ENCODE measurements at regions not wholly inside any gene's neighbourhood (a gene's known extent, or its start where the extent isn't known, plus 50 kb on each side); places are given as distances from the start of the nearest gene placed in this dataset.

DNA sequence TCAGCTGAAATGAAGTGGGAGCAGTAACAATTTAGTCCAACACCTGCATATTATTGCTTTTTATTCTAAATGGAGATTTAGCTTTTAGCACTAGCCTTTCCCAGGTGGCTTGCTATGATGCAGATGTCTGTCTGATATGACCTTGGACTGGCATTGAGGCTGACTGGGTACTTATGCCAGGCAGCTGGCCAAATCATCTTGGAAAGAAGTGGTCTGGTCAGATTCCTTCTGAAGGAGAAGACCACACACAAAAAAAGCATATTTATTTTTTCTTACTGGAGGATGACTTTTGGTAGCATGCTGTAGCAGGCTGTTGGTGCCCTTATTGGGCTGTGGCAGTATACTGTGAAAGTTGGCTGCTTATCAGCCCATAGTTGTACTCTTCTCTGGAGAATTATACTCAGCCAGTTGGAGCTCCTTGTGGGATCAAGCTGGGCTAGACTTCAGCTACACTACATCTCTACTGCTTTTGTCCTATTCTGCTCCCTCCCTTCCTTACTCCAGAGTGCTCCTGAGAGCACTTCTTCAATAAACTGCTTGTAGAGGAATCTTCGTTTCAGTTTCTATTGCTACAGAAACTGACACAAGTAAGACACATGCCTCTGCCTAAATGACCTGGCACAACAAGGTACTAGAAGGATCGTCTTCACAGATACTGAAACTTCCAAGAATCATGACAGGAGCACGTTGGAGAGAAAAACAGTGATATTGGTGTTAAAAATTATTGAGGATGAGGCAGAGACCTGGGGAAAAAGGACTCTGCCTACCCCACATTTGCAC, 196.8 kb upstream of the RPS6KA3 start:
- DNase-seq, result no peak

DNA sequence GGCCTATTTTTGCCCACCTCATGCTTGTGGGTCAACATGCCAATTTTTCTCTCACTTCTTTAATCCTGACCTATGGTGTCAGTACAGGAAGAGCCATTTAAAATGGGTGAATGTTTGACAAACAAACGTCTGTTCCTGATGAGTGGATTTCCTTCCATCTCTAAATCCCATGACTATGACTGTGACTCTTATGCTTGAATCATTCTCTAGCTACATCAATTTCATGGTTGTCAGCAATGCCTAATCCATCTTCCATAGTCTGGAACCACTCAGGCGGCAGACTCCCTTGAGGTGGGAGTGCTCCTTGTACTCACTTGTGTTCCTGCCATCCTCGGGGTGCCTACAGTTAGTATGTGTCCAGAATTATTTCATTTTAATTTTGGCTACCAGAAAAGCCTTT, 194.9 kb upstream of the RPS6KA3 start:
- no peak for DNase-seq

DNA sequence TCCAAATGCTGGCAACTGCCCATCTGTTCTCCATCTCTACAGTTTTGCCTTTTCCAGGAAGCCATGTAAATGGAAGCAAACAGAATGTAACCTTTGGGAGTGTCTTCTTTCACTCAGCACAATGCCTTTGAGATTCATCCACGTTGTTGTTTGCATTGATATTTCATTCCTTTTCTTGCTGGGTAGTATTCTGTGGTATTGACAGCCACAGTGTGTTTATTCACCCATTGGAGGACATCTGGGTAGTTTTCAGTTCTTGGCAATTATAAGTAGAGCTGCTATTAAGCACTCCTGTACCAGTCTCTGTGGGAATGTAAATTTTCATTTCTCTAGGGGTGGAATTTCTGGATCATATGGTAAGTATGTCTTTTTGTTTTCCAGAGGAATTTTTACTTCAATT, 194.3 kb upstream of the RPS6KA3 start:
- DNase-seq, result no peak

DNA sequence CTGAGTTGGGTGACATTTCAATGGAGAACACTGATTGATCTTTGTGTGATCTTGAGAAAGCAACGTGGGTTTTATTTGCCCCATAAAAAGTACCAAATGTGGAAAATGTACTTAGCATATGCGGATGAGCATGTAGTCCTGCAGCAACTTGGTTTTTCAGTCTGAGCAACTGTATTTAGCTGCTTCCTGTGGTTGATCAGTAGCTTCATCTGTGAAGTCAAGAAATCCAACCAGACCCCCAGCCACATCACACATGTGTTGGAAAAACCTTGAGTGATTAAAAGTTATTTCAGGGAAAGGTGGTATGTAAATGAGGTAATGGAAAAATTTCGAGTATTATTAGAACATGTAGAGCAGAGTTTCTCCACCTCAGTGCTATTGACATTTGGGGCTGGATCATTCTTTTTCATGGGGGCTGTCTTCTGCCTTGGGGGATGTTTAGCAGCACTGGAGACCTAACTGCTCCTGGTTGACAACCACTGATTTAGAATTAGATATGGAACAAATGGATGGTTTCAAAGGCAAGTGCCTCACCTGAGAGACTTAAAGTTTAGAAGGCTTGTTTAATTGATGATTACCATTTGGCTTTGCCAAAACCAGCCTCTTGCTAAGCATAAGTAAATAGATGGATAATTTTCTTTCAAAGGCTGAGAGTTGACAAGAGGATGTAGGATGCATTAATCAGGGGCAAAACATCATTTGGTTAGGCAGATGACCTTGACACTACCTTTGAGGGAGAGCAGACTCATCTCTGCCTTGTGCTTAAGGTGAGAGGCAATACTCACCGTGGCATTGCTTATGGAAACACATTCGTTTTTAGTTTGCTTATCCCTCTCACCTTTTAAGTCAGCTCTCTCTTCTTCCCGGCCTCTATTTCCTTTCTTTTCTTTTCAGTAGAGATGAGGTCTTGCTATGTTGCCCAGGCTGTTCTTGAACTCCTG, 193.0 kb upstream of the RPS6KA3 start:
- DNase-seq, result no peak

DNA sequence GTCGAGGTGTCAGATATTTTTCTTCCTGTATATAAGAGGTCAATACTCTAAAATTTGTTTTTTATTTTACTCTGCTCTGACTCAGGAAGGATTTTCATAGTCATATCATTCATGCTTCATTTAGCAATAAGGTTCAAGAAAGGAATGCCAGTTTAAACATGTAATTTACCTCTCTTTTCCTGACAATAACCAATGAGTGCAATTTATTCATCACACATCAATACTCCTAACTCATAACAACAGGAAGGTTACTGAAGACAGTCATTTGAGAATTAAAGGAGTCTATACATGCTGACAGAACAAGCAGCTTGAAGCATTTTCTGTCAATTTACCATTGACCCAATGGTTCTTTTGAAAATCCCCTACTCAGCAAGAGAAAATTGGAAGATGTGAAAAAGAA, 190.3 kb upstream of the RPS6KA3 start:
- no peak for DNase-seq

DNA sequence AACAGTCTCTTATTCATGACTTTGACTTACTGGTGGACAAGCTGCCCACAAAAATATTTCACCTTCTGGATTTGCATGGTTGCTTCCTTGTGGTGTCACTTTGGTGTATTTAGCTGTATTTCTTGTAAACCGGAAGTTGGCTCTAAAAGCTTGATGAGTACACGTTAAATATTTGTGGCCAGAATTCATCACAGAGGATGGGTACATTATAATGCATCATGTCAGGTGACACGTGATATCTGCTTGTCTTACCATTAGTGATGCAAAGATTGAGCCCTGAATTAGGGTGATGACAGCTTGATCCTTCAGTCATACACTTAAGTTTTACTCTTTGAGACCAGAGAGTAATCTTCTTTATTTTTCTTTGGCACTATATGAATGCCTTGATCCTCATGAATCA, 188.3 kb upstream of the RPS6KA3 start:
- no peak for DNase-seq

DNA sequence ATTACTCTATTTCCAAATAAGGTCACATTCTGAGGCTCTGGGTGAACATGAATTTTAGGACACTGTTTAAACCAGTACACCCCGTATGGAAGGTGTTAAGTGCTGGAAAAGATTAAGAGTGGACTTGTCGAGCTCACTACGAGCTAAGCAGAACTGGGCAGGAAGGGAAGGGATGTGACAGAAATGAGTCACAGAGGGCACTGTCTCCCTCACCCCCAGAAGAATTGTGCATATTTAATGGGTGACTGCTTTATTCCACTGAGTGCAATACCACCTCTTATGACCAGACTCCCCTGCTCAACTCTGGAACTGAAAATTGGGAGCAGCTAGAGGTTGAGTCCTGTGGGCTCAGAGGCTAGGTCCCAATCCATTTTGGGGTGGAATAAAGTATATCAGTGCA, 187.4 kb upstream of the RPS6KA3 start:
- DNase-seq, result no peak

DNA sequence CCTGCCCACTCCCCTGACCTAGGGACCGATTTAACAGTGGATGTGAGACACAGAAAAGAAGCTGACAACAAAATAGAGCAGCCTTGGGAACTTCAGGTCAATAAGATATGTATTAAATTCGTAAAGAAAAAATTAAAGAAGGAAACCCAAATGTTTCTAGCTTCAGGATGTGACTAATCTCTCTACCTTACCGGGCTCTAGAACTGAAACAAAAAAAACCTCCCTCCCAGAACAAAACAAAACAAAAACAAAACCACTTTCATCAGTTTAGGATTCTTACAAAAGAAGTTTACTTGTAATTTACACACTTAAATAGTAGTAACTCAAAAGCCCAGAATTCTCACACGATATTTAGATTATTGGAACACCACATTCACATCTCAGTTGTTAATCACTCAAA, 185.8 kb upstream of the RPS6KA3 start:
- DNase-seq, result no peak

DNA sequence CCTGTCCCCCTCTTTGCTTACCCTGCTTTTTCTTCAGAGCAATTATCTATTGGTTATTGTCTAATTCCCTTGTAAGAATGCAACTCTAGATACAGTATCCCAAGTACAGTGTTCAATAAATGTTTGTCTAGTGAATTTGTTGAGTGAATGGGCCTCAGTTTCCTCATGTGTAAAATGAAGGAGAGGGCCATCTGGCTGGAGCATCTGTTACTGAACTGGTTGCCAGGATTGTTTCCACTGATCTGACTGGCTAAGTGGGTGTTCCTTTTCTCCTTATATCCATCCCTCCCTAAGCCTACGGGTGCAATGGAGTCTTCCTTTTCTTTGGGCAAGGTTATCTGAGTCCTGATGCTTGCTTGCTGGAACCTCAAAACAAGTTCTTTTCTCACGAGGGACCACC, 185.2 kb upstream of the RPS6KA3 start:
- DNase-seq, result no peak

DNA sequence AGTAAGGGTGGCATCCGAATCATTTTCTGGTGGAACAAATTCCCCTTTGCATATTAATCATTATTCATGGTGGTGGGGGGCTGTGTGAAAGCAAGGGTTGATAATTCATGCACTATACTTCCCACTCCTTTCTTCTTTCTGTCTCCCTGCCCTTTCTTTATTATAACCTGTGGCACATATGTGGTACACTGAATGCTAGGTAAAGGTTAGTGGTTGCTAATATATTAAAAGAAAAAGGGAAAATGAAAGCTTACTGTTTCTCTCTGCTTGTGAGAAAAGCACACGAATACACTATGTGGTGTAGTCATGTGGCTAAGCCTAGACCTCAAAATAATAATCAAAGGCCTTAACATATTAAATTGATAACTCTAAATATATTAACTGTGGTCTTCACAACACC, 178.4 kb upstream of the RPS6KA3 start:
- DNase-seq, result no peak

DNA sequence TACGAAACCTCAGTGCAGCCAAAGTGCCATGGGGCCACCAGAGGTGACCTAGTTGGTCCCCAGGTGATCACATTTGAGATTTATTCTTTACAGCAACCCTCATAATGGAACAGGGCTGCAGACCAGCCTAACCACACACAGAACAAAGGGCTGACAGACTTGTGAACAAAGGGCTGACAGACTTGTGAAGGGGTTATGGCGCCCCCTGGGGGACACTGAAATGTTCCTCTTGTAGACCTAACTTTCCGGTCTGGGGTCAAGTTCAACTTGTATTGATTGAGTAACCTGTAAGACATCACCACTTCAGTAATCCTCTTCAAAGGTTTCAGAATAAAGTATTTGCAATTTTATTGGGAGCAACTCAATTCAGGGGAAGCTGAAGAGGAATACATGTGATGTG, 175.9 kb upstream of the RPS6KA3 start:
- peak; percentile 45 for DNase-seq

DNA sequence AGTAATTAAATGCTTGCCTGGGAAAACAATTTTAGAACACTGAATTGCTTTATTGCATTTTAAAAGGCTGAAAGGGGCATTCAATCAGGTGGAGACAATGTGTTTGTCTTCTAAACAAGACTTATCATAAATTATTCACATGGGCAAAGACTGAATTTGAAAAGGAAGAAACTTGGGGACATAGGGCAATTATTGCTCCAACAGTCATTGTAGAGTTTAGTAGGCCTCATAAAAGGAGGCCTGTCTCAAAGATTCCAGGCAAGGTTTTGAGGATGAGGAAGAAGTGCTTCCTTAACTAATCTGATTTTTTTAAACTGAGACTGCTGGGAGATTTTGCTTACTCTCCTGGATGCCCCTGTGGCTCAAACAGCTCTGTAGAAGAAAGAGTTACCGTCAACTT, 174.4 kb upstream of the RPS6KA3 start:
- no peak for DNase-seq

DNA sequence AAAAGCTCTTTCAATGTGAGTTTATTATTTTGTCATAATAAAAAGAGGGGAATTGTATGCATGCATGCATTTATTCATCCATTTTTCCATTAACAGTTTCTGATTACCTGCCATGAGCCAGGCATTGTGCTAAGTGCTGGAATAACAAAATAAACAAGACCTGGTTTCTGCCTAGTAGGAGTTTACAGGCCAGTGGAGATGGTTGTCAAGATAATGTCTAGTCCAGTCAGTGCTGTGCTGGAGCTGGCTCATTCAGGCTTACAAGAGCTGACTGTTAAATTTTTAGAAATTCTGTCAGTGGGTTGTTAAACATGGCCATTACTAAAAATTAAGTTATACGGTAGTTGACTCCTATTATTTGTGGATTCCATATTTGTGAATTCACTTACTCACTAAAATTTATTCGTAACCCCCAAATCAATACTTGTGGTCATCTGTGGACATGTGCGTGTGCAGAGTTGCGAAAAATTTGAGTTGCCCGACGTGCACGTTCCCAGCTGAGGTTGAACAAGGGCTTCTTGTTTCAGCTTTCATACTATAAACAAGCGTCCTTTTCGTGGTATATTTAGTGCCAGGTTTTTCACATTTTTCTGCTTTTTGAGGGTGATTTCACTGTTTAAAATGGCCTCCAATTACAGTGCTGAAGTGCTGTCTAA, 172.3 kb upstream of the RPS6KA3 start:
- DNase-seq, result no peak

DNA sequence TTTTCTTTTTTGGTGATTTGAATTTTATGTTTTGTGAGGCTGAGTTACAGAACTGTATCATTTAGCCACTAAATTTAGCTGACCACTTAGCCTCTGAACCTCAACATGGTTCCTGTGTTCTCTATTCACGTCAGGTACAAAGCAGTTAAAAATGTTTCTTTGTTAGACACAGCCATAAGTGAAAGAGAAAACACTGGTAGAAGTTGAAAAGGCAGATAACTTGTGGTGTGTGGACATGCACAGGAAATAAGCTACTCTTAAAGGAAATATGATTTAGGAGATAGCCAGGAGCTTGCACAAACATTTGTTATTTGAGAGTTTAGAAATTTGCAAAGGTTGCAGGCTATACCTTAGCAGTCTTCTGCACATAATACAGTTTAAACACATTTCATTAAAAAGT, 171.0 kb upstream of the RPS6KA3 start:
- no peak for DNase-seq

DNA sequence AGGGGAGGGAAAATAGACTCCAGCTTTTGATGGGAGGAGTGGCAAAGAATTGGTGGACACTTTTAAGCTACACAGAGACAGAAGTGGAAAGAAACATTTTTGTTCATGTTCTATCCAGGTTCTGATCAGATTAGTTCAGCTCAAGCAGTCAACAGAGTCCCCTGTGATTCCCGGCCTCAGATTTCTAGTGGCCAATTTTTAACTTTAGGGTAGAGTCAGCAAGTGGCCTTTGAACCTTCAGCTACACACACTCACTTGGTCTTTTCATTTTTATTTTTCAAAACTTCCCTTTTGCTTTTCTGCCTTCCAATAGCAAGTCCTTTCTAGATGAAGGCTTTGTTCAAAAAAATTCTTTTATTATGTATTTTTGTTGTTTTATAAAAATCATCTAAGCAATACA, 169.2 kb upstream of the RPS6KA3 start:
- DNase-seq, result no peak

DNA sequence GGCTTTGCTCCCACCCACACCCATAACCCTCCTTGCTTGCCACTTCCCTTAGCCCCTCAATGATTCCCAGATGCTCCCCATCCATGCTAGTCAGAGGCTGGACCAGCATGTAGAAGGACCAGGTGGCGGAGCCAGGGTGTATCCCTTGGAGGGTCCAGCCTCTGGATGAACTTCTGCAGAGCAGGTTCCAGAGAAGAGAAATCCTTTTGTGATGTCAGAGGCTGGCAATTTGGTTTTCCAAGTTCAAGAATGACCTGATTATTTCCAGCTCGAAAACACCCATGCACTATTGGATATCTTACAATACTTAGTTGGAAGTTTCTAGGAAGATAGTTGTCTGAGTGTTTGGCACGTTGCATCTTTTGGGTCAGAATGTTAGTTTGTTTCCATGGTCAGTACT, 168.3 kb upstream of the RPS6KA3 start:
- peak; percentile 49 for DNase-seq

DNA sequence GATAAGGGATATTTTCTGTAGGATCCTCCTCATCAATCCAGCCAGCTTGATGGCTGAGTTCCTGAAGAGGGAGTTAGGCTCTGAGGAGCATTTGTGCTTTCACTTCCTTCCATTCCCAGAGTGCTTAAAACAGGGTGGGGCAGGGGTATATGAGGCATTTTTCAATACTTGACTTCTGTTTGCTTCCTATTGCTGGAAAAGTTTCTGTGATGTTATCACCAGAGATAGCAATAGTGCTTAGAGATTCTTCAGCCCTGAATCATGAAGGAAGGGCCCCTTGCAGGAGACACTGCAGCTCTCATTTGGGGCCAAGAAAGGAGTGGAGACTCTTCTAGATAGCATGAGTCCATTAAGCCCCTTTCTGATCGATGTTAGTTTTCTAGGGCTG, 166.7 kb upstream of the RPS6KA3 start:
- no peak for DNase-seq

DNA sequence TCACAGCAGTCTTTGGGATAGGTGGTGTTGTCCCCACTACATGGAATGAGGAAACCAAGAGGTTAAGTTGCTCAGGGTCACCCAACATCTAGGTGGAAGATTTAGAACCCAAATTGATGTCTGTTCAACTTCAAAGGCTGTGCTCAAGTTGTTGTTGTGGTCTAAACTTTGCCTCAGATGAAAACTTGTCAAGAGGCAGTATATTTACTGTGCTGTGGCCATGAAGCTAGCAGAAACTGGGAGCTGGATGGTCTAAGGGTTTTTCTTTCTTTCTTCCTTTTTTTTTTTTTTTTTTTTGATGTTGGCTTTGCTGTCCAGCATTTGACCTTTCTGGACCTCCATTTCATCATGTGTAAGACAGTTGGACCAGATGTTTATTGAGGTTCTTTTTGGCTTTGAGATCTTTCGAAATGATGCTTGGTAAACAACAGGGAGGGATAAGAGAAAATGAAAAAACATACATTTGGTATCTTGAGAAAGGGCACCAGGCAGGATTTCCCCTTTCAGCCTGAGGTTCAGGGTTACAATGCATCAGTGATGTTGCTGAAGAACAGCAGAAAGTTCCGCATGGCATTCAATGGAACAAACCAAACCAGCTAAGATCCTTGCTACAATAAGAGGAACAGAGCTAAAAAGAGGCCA, 166.2 kb upstream of the RPS6KA3 start:
- DNase-seq, result no peak

DNA sequence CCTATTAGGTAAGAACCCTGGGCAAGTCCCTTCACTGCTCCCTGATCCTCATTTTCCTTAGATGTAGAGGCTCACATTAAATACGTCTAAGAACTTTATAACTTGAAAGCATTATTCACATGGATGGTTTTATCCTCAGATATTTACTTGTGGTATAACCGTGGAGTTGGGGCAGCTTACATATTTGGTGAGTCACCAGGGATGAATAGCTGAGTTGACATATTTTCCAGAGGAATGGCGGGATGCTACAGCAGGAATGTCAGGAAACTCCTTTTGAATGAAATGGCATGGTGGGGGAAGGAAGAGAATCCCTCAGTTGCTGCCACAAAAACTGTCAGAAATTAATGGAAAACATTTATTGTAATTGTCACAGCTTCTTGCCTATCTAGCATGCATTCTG, 165.3 kb upstream of the RPS6KA3 start:
- DNase-seq, result no peak

DNA sequence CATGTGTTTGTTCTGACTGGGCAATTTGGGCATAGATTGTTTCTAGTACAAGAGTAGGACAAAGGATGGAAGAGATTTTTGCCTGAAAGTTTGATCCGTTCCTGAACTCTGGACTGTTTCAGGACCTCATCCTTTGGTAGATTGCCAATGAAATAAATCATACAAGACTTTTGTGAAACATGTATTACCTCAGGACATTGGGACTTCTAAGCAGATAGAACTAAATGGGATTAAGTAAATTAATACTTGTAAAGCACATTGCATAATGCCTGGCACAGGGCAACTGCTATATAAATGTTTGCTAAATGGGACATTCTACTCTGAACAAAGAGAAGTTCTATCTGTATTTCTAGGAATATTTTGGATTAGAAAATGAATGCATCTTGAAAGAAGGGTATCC, 164.8 kb upstream of the RPS6KA3 start:
- no peak for DNase-seq

DNA sequence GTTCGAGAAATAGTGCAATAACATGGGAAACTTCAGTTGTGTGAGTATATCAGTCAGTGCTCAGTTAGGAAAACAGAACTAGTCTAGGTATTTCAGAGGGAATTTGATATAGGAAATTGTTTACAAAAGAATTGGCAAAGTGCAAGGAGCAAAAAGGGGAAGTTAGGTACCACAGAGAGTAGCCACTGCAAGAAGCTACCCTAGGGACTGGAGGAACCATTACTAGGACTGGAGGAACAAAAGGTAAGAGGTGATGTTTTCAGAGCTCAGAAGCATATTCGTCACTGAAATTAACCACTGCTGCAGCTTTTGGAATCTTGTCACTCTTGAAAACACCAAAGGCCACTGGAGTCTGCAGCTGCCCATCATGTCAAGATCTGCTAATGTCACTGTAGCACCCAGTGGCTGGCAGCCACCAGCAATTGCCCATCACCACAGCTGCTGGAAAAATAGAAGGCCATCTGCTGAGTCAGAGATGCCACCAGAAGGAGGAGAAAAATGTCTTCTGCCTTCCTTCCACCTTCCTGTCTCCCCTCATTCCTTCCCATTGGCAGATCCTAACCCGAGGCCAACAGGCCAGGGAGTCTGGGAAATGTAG, 160.6 kb upstream of the RPS6KA3 start:
- DNase-seq, result no peak

DNA sequence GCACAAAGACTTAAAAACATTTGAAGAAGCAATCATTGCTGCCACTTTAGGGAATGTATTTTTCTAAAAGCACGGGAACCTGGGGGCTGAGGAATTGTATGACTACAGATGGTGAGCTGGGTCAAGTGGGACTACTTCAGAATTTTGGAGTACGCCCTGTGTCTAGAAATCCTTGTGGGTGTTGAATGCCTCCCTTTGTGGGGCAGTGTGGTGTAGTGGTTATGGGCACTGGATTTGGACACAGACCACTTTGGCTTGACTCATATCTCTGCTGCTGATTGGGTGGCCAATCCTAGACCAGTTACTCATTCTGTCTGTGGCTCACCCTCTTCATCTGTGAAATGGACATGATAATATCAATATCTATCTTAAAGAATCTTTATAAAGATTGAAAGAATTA, 155.0 kb upstream of the RPS6KA3 start:
- no peak for DNase-seq

DNA sequence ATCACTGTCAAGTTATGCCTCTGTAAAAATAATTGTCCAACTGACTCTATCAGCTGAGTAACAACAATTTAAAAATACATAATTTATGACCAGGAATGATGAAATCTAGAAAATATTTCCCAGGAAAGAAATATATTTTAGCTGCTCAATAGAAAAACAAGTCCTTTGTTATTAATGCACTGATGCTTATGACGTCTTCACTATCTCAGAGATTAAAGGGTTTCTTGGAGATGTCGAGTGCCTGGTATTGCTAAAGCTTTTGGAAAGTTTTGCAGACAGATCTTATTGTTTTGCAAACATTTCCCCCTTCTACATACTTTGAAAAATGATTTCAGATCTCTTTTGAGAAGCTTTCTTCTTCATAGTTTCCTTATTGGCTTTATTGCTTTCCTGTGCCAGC, 154.6 kb upstream of the RPS6KA3 start:
- no peak for DNase-seq

Data from hindlimb muscle (tissue), 1 donor.